ENCODE measurements at regions not wholly inside any gene's neighbourhood (a gene's known extent, or its start where the extent isn't known, plus 50 kb on each side); places are given as distances from the start of the nearest gene placed in this dataset.

GRCh38 chr5:109563739-109564138 is 126.0 kb upstream of the MAN2A1 start:
- Histone ChIP-seq H3K27ac (no peak overlapping the region), H3K4me3 (no peak overlapping the region), H3K36me3 (no peaks in the 10 kb centered on the region), H3K27me3 (no peaks in the 10 kb centered on the region), H3K4me1 (peaks cover 0 to 4% (median 0%) of the 10 kb centered on the region in 3 donors), H3K9me3 (no peaks in the 10 kb centered on the region)
- no peak for TF ChIP-seq EP300 (IDR thresholded peaks at IDR 0.05)
- TF ChIP-seq POLR2A (IDR thresholded peaks at IDR 0.05): no peak
- TF ChIP-seq POLR2AphosphoS5 (IDR thresholded peaks at IDR 0.05): no peak
- no peak for TF ChIP-seq CTCF (IDR thresholded peaks at IDR 0.05)
- WGBS, 2 donors (ENCODE audit: low coverage in 1 of 2): 75 to 86% methylated on average over 1 of the region's 1 CpG
- no peak for ATAC-seq

- TF ChIP-seq EP300 (IDR thresholded peaks at IDR 0.05) (no peak), CTCF (IDR thresholded peaks at IDR 0.05) (no peak), POLR2AphosphoS5 (IDR thresholded peaks at IDR 0.05) (no peak), POLR2A (IDR thresholded peaks at IDR 0.05) (no peak)
- H3K36me3 ChIP-seq: no peaks in the 10 kb centered on the region
- no peak overlapping the region for H3K4me3 ChIP-seq
- ATAC-seq: no peak
- peaks cover 0 to 10% (median 0%) of the 10 kb centered on the region in 3 donors for H3K4me1 ChIP-seq
- H3K27me3 ChIP-seq: no peaks in the 10 kb centered on the region
- H3K9me3 ChIP-seq: no peaks in the 10 kb centered on the region
- no peak overlapping the region for H3K27ac ChIP-seq
- WGBS, 2 donors (ENCODE audit: low coverage in 1 of 2): 80 to 95% methylated on average over 1 of the region's 1 CpG
Measured at GRCh38 chr5:109563189-109563588, 126.5 kb upstream of the MAN2A1 start.

- WGBS, 2 donors (ENCODE audit: low coverage in 1 of 2): 12 to 46% methylated on average over 3 of the region's 3 CpGs
- no peak for ATAC-seq
- H3K36me3 ChIP-seq: no peaks in the 10 kb centered on the region
- TF ChIP-seq POLR2AphosphoS5 (IDR thresholded peaks at IDR 0.05): no peak
- TF ChIP-seq POLR2A (IDR thresholded peaks at IDR 0.05): no peak
- peaks cover 0 to 12% (median 0%) of the 10 kb centered on the region in 3 donors for H3K4me1 ChIP-seq
- H3K27ac ChIP-seq: no peak overlapping the region
- no peak overlapping the region for H3K4me3 ChIP-seq
- H3K9me3 ChIP-seq: no peaks in the 10 kb centered on the region
- no peaks in the 10 kb centered on the region for H3K27me3 ChIP-seq
Measured at GRCh38 chr5:109562441-109562840, 127.3 kb upstream of the MAN2A1 start.

GRCh38 chr5:109561447-109561846 is 128.3 kb upstream of the MAN2A1 start:
- TF ChIP-seq POLR2AphosphoS5 (IDR thresholded peaks at IDR 0.05): no peak
- no peaks in the 10 kb centered on the region for H3K36me3 ChIP-seq

GRCh38 chr5:109560554-109560953 is 129.2 kb upstream of the MAN2A1 start:
- H3K27ac ChIP-seq: no peak overlapping the region
- WGBS, 2 donors (ENCODE audit: low coverage in 1 of 2): 92 to 97% methylated on average over 5 to 7 of the region's 7 CpGs
- no peak overlapping the region for H3K4me3 ChIP-seq
- H3K9me3 ChIP-seq: no peaks in the 10 kb centered on the region
- H3K27me3 ChIP-seq: no peaks in the 10 kb centered on the region
- no peaks in the 10 kb centered on the region for H3K36me3 ChIP-seq
- no peak for TF ChIP-seq EP300 (IDR thresholded peaks at IDR 0.05)
- TF ChIP-seq POLR2A (IDR thresholded peaks at IDR 0.05): no peak
- TF ChIP-seq CTCF (IDR thresholded peaks at IDR 0.05): no peak
- TF ChIP-seq POLR2AphosphoS5 (IDR thresholded peaks at IDR 0.05): no peak
- peaks cover 0 to 12% (median 0%) of the 10 kb centered on the region in 3 donors for H3K4me1 ChIP-seq
- no peak for ATAC-seq

More at GRCh38 chr5:109561447-109561846, 128.3 kb upstream of the MAN2A1 start:
- H3K9me3 ChIP-seq: no peaks in the 10 kb centered on the region
- H3K4me1 ChIP-seq: peaks cover 0 to 12% (median 0%) of the 10 kb centered on the region in 3 donors
- H3K27me3 ChIP-seq: no peaks in the 10 kb centered on the region
- no peak overlapping the region for H3K4me3 ChIP-seq
- H3K27ac ChIP-seq: no peak overlapping the region
- ATAC-seq: no peak

- no peak overlapping the region for H3K27ac ChIP-seq
- ATAC-seq: peak; percentile 48
- H3K4me3 ChIP-seq: no peak overlapping the region
- no peaks in the 10 kb centered on the region for H3K27me3 ChIP-seq
- TF ChIP-seq POLR2AphosphoS5 (IDR thresholded peaks at IDR 0.05) (no peak), CTCF (IDR thresholded peaks at IDR 0.05) (no peak), EP300 (IDR thresholded peaks at IDR 0.05) (no peak), POLR2A (IDR thresholded peaks at IDR 0.05) (no peak)
- peaks cover 0 to 12% (median 0%) of the 10 kb centered on the region in 3 donors for H3K4me1 ChIP-seq
- no peaks in the 10 kb centered on the region for H3K36me3 ChIP-seq
- 51 to 53% methylated on average over 1 to 2 of the region's 2 CpGs for WGBS, 2 donors (ENCODE audit: low coverage in 1 of 2)
- H3K9me3 ChIP-seq: no peaks in the 10 kb centered on the region
Measured at GRCh38 chr5:109558952-109559351, 130.8 kb upstream of the MAN2A1 start.
